ENCODE measurements at regions not wholly inside any gene's neighbourhood (a gene's known extent, or its start where the extent isn't known, plus 50 kb on each side); places are given as distances from the start of the nearest gene placed in this dataset.

GRCh38 chr10:108048898-108049297 is 884.4 kb upstream of the SORCS1 start:
- TF ChIP-seq POLR2A (IDR thresholded peaks at IDR 0.05) (no peak), CTCF (IDR thresholded peaks at IDR 0.05) (no peak)

Measured in upper lobe of left lung (tissue), 4 donors.